Gastrocnemius medialis (tissue), 4 donors: ENCODE measurements at regions not wholly inside any gene's neighbourhood (a gene's known extent, or its start where the extent isn't known, plus 50 kb on each side); places are given as distances from the start of the nearest gene placed in this dataset.

Source experiments
- POLR2A ChIP-seq, 2 donors: fragments of 450-650 bp; IDR thresholded peaks; one replicate each; pipeline ENCODE4 v1.6.1; 2017; ENCODE audit warnings: antibody characterized with exemption in 2 of 2, mild to moderate bottlenecking in 2 of 2, moderate library complexity in 2 of 2
- TF ChIP-seq, protein P1 (sequence below), 5 experiments: fragments of 450-650 bp in 3 of 5; fragments of 200-600 bp in 2 of 5; sonication (generic) in 2 of 5; IDR thresholded peaks in 4 of 5; conservative IDR thresholded peaks in 1 of 5; 1 replicate in 4 of 5; 2 replicates in 1 of 5; pipeline ENCODE4 v1.5.1; 2016 to 2019; ENCODE audit warnings: antibody characterized with exemption in 5 of 5, mild to moderate bottlenecking in 3 of 5, moderate library complexity in 3 of 5

DNA sequence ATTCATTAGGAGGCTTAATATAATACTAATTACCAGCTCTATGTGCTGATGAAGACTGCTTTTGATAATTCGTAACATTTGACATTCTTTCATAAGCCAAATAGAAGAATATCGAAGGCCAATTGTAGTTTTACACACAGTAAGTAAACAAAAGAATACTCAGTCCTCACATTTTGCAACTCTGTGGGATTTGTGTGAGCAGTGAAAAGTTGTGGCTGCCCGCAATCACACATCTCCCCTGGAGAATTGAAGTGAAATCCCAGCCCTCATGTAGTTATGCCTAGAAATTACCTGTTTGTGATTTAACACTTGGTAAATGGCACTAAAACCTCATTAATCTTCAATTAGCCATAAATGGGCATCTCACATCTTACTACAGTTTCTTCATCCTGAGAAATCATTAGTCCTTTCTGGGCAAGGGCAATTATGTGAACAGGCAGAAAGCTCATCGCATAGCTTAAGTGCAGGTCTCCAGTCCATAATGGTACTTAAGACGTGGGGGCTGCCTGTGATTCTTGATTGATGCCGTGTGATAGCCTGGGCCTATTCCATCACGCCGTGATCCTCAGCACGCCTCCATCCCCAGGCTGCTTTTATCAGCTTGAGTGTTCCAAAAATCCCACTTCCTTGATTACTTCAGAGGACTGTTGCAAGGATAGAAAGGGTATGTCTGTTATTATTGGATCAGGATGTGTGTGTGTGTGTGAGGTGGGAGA is 97.9 kb upstream of the METTL14 start:
- no peak for TF ChIP-seq POLR2A (IDR thresholded peaks at IDR 0.05)
- TF ChIP-seq, protein P1, sequence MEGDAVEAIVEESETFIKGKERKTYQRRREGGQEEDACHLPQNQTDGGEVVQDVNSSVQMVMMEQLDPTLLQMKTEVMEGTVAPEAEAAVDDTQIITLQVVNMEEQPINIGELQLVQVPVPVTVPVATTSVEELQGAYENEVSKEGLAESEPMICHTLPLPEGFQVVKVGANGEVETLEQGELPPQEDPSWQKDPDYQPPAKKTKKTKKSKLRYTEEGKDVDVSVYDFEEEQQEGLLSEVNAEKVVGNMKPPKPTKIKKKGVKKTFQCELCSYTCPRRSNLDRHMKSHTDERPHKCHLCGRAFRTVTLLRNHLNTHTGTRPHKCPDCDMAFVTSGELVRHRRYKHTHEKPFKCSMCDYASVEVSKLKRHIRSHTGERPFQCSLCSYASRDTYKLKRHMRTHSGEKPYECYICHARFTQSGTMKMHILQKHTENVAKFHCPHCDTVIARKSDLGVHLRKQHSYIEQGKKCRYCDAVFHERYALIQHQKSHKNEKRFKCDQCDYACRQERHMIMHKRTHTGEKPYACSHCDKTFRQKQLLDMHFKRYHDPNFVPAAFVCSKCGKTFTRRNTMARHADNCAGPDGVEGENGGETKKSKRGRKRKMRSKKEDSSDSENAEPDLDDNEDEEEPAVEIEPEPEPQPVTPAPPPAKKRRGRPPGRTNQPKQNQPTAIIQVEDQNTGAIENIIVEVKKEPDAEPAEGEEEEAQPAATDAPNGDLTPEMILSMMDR (IDR thresholded peaks at IDR 0.05 in 4 of 5, conservative IDR thresholded peaks at IDR 0.05 in 1 of 5): no peak
